ENCODE measurements at regions not wholly inside any gene's neighbourhood (a gene's known extent, or its start where the extent isn't known, plus 50 kb on each side); places are given as distances from the start of the nearest gene placed in this dataset.

GRCh38 chr14:27134200-27134599, 536.4 kb upstream of the NOVA1 start:
- ATAC-seq (no peak), DNase-seq (no peak)
- intact Hi-C loops (cut with DNase I, micrococcal nuclease): no loop called here

- ATAC-seq (no peak), DNase-seq (no peak)
- intact Hi-C loops (cut with DNase I, micrococcal nuclease): no loop called here
Observed at GRCh38 chr14:27145170-27145569, 547.3 kb upstream of the NOVA1 start.

GRCh38 chr14:27148143-27148542, 550.3 kb upstream of the NOVA1 start:
- ATAC-seq (no peak), DNase-seq (no peak)
- intact Hi-C loops (cut with DNase I, micrococcal nuclease): no loop called here

GRCh38 chr14:27164139-27164538, 566.3 kb upstream of the NOVA1 start:
- intact Hi-C loops (cut with DNase I, micrococcal nuclease): no loop called here
- ATAC-seq: no peak
- no peak for DNase-seq

GRCh38 chr14:27175489-27175888, 577.7 kb upstream of the NOVA1 start:
- ATAC-seq: no peak
- intact Hi-C loops (cut with DNase I, micrococcal nuclease): no loop called here

GRCh38 chr14:27181333-27181732, 583.5 kb upstream of the NOVA1 start:
- no peak for DNase-seq
- intact Hi-C loops (cut with DNase I, micrococcal nuclease): no loop called here
- no peak for ATAC-seq

More at GRCh38 chr14:27175489-27175888, 577.7 kb upstream of the NOVA1 start:
- DNase-seq: no peak

- DNase-seq (no peak), ATAC-seq (no peak)
- intact Hi-C loops (cut with DNase I, micrococcal nuclease): no loop called here
Observed at GRCh38 chr14:27184427-27184826, 586.6 kb upstream of the NOVA1 start.

- no peak for DNase-seq
- intact Hi-C loops (cut with DNase I, micrococcal nuclease): no loop called here
- no peak for ATAC-seq
Observed at GRCh38 chr14:27186048-27186447, 588.2 kb upstream of the NOVA1 start.

GRCh38 chr14:27187136-27187535, 589.3 kb upstream of the NOVA1 start:
- no peak for DNase-seq
- ATAC-seq: no peak
- intact Hi-C loops (cut with DNase I, micrococcal nuclease): no loop called here

- no peak for DNase-seq
- ATAC-seq: no peak
- intact Hi-C loops (cut with DNase I, micrococcal nuclease): no loop called here
Observed at GRCh38 chr14:27190296-27190695, 592.5 kb upstream of the NOVA1 start.

GRCh38 chr14:27199272-27199671, 601.4 kb upstream of the NOVA1 start:
- ATAC-seq (no peak), DNase-seq (no peak)
- intact Hi-C loops (cut with DNase I, micrococcal nuclease): no loop called here

GRCh38 chr14:27205036-27205435, 607.2 kb upstream of the NOVA1 start:
- DNase-seq: no peak
- no peak for ATAC-seq
- intact Hi-C loops (cut with DNase I, micrococcal nuclease): no loop called here

GRCh38 chr14:27211741-27212140, 613.9 kb upstream of the NOVA1 start:
- no peak for DNase-seq
- intact Hi-C loops (cut with DNase I, micrococcal nuclease): no loop called here
- no peak for ATAC-seq

GRCh38 chr14:27222671-27223070, 624.8 kb upstream of the NOVA1 start:
- DNase-seq (no peak), ATAC-seq (no peak)
- intact Hi-C loops (cut with DNase I, micrococcal nuclease): no loop called here

- DNase-seq: no peak
- intact Hi-C loops (cut with DNase I, micrococcal nuclease): no loop called here
- ATAC-seq: no peak
Observed at GRCh38 chr14:27223906-27224305, 626.1 kb upstream of the NOVA1 start.

- no peak for DNase-seq
- intact Hi-C loops (cut with DNase I, micrococcal nuclease): no loop called here
- no peak for ATAC-seq
Observed at GRCh38 chr14:27228053-27228452, 630.2 kb upstream of the NOVA1 start.

- DNase-seq (no peak), ATAC-seq (no peak)
- intact Hi-C loops (cut with DNase I, micrococcal nuclease): no loop called here
Observed at GRCh38 chr14:27234331-27234730, 636.5 kb upstream of the NOVA1 start.

GRCh38 chr14:27236601-27237000, 638.8 kb upstream of the NOVA1 start:
- ATAC-seq (no peak), DNase-seq (no peak)
- intact Hi-C loops (cut with DNase I, micrococcal nuclease): no loop called here

GRCh38 chr14:27242874-27243273, 645.0 kb upstream of the NOVA1 start:
- DNase-seq (no peak), ATAC-seq (no peak)
- intact Hi-C loops (cut with DNase I, micrococcal nuclease): no loop called here

- DNase-seq: no peak
- no peak for ATAC-seq
- intact Hi-C loops (cut with DNase I, micrococcal nuclease): no loop called here
Observed at GRCh38 chr14:27243365-27243764, 645.5 kb upstream of the NOVA1 start.

- no peak for ATAC-seq
- no peak for DNase-seq
- intact Hi-C loops (cut with DNase I, micrococcal nuclease): no loop called here
Observed at GRCh38 chr14:27245947-27246346, 648.1 kb upstream of the NOVA1 start.

GRCh38 chr14:27253966-27254365, 656.1 kb upstream of the NOVA1 start:
- ATAC-seq (no peak), DNase-seq (no peak)
- intact Hi-C loops (cut with DNase I, micrococcal nuclease): no loop called here
